PC-3 (cell line): ENCODE measurements at regions not wholly inside any gene's neighbourhood (a gene's known extent, or its start where the extent isn't known, plus 50 kb on each side); places are given as distances from the start of the nearest gene placed in this dataset.

Experiments used
- ATAC-seq: fragments of 200-7000 bp; cut with Tn5 transposase; 2 replicates; pipeline ENCODE4 v1.9.1; 2020; ENCODE audit warnings: mild to moderate bottlenecking, moderate library complexity
- BruUV-seq: library from RNA; stranded (reverse); fragments of 400-500 nt; replicated peaks from 2 replicates; lab custom pipeline; 2021; lab: Mats Ljungman, UMichigan
- CTCF ChIA-PET: fragments of 300-600 bp; sonication (Branson Sonifier 250); formaldehyde crosslinking; loops from one replicate; lab custom pipeline; 2022; ENCODE audit warnings: antibody characterized with exemption; lab: Charles Lee
- POLR2A ChIA-PET: fragments of 300-600 bp; sonication (Branson Sonifier 250); formaldehyde crosslinking; loops from one replicate; lab custom pipeline; 2022; ENCODE audit warnings: antibody characterized with exemption; ENCODE audit not compliant: unreplicated experiment; lab: Charles Lee
- DNase-seq: peaks from one replicate; pipeline ENCODE4 v3.0.0-alpha.2; 2015
- H2AFZ ChIP-seq: fragments of 300-600 bp; sonication (generic); 2 replicates; pipeline ENCODE4 v1.6.0; 2016; ENCODE audit warnings: antibody characterized with exemption, low read length
- H3F3A ChIP-seq: fragments of 300-600 bp; sonication (generic); one replicate; pipeline ENCODE4 v1.6.0; 2017; ENCODE audit warnings: antibody characterized with exemption, low read length, control low read depth, mild to moderate bottlenecking; ENCODE audit not compliant: unreplicated experiment
- H3K27ac ChIP-seq: fragments of 300-600 bp; sonication (generic); 2 replicates; pipeline ENCODE4 v1.5.1; 2016; ENCODE audit warnings: mild to moderate bottlenecking, low read length
- H3K27me3 ChIP-seq: fragments of 300-600 bp; sonication (generic); 2 replicates; pipeline ENCODE4 v1.6.1; 2016; ENCODE audit warnings: low read length, mixed read lengths
- H3K36me3 ChIP-seq: fragments of 300-600 bp; sonication (generic); 2 replicates; pipeline ENCODE4 v1.6.1; 2016; ENCODE audit warnings: low read depth, mixed run types, low read length, mixed read lengths
- H3K4me1 ChIP-seq: fragments of 300-600 bp; sonication (generic); 2 replicates; pipeline ENCODE4 v1.5.1; 2016; ENCODE audit warnings: low read length; ENCODE audit not compliant: insufficient read depth
- H3K4me2 ChIP-seq: fragments of 300-600 bp; sonication (generic); 2 replicates; pipeline ENCODE4 v1.6.0; 2016; ENCODE audit warnings: low read length
- H3K4me3 ChIP-seq: fragments of 300-600 bp; sonication (generic); 2 replicates; pipeline ENCODE4 v1.5.1; 2016; ENCODE audit warnings: mild to moderate bottlenecking, low read length, mixed read lengths
- H3K79me2 ChIP-seq: fragments of 300-600 bp; sonication (generic); 2 replicates; pipeline ENCODE4 v1.6.1; 2017; ENCODE audit warnings: low read length, mixed read lengths
- H3K9ac ChIP-seq: fragments of 300-600 bp; sonication (generic); 2 replicates; pipeline ENCODE4 v1.6.0; 2016; ENCODE audit warnings: mild to moderate bottlenecking, low read length
- H3K9me2 ChIP-seq: fragments of 300-600 bp; sonication (generic); replicated peaks from 2 replicates; pipeline ENCODE4 v1.6.1; 2016; ENCODE audit warnings: mixed run types, low read length, mixed read lengths
- H3K9me3 ChIP-seq: fragments of 300-600 bp; sonication (generic); 2 replicates; pipeline ENCODE4 v1.6.1; 2016; ENCODE audit warnings: low read length, mixed read lengths
- H4K20me1 ChIP-seq: fragments of 300-600 bp; sonication (generic); 2 replicates; pipeline ENCODE4 v1.6.1; 2016; ENCODE audit warnings: low read length, mixed read lengths
- EZH2 ChIP-seq: fragments of 300-600 bp; sonication (generic); IDR thresholded peaks from one replicate; pipeline ENCODE4 v1.6.1; 2017; ENCODE audit warnings: antibody characterized with exemption, mild to moderate bottlenecking, low read length; ENCODE audit not compliant: unreplicated experiment
- EZH2phosphoT487 ChIP-seq: fragments of 300-600 bp; sonication (generic); IDR thresholded peaks from 2 replicates; pipeline ENCODE4 v1.6.1; 2018; ENCODE audit warnings: mild to moderate bottlenecking, antibody characterized with exemption, low read length, borderline replicate concordance
- intact Hi-C: fragments of 100-400 bp; cut with micrococcal nuclease; formaldehyde crosslinking; loops from 2 replicates; pipeline ENCODE4 v1.9.0; 2023
- TF ChIP-seq, protein P1 (sequence below): fragments of 300-600 bp; sonication (generic); conservative IDR thresholded peaks from 2 replicates; pipeline ENCODE4 v1.5.1; 2017; ENCODE audit warnings: antibody characterized with exemption, low read depth, mild to moderate bottlenecking, low read length

DNA sequence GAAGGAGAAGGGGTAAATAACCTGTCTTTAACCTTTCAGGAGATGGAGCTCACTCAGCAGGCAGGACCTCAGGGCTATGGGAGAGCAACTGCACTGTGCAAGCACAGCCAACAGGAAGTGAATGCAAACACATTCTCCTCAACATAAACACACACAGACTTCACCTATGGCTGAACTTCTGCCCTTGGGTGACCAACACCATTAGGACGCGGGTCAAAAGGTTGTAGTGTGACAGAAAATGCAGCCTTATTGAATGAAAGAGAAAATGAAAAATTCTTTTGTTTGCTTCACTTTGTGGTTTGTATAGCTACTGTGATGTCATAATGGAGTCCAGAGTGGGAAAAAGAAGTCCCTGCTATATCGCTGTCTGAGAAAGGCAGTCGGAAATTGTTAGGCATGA lies 323.0 kb downstream of the NDFIP2 start:
- Histone ChIP-seq H3F3A (no peaks in the 10 kb centered on the region), H3K27me3 (no peaks in the 10 kb centered on the region), H3K9me3 (no peaks in the 10 kb centered on the region), H3K36me3 (no peaks in the 10 kb centered on the region), H3K4me1 (no peaks in the 10 kb centered on the region), H2AFZ (no peak overlapping the region), H3K4me3 (no peak overlapping the region), H3K9me2 (no peaks in the 10 kb centered on the region), H3K79me2 (no peaks in the 10 kb centered on the region), H3K4me2 (no peak overlapping the region), H3K9ac (no peak overlapping the region), H4K20me1 (no peaks in the 10 kb centered on the region), H3K27ac (no peak overlapping the region)
- ChIA-PET CTCF (no interaction called here), POLR2A (no interaction called here)
- DNase-seq, result no peak
- ATAC-seq, result no peak
- TF ChIP-seq, protein P1, sequence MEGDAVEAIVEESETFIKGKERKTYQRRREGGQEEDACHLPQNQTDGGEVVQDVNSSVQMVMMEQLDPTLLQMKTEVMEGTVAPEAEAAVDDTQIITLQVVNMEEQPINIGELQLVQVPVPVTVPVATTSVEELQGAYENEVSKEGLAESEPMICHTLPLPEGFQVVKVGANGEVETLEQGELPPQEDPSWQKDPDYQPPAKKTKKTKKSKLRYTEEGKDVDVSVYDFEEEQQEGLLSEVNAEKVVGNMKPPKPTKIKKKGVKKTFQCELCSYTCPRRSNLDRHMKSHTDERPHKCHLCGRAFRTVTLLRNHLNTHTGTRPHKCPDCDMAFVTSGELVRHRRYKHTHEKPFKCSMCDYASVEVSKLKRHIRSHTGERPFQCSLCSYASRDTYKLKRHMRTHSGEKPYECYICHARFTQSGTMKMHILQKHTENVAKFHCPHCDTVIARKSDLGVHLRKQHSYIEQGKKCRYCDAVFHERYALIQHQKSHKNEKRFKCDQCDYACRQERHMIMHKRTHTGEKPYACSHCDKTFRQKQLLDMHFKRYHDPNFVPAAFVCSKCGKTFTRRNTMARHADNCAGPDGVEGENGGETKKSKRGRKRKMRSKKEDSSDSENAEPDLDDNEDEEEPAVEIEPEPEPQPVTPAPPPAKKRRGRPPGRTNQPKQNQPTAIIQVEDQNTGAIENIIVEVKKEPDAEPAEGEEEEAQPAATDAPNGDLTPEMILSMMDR, result no peak
- TF ChIP-seq EZH2phosphoT487 (no peak), EZH2 (no peak)
- intact Hi-C loops, result no loop called here
- no TSS peak for BruUV-seq

DNA sequence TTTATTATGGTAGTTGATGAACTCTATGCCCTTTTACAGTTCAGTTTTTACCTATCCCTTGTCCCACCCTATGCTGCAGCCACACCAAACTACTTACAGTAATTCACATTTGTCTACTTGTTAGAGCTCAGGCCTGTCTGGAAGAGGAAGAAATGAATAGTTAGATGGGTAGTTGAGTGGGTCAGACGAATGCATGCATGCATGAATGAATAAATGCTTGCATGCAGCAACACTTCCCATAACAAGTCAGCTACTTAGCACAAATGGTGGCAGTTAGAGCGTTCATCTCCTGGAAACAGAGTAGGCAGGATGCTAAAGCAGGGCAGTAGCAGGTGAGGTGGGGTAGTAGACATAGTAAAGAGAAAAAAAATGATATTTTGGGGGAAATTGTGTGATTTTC lies 322.3 kb downstream of the NDFIP2 start:
- no peak for DNase-seq
- Histone ChIP-seq H3F3A (no peaks in the 10 kb centered on the region), H3K9ac (no peak overlapping the region), H3K27ac (no peak overlapping the region), H2AFZ (no peak overlapping the region), H3K9me2 (no peaks in the 10 kb centered on the region), H3K4me1 (no peaks in the 10 kb centered on the region), H3K36me3 (no peaks in the 10 kb centered on the region), H3K4me2 (no peak overlapping the region), H3K4me3 (no peak overlapping the region), H4K20me1 (no peaks in the 10 kb centered on the region), H3K27me3 (no peaks in the 10 kb centered on the region), H3K79me2 (no peaks in the 10 kb centered on the region), H3K9me3 (no peaks in the 10 kb centered on the region)
- no peak for ATAC-seq
- no TSS peak for BruUV-seq
- intact Hi-C loops, result no loop called here
- POLR2A ChIA-PET, result no interaction called here
- CTCF ChIA-PET, result no interaction called here
- TF ChIP-seq, protein P1, result no peak
- no peak for TF ChIP-seq EZH2phosphoT487

DNA sequence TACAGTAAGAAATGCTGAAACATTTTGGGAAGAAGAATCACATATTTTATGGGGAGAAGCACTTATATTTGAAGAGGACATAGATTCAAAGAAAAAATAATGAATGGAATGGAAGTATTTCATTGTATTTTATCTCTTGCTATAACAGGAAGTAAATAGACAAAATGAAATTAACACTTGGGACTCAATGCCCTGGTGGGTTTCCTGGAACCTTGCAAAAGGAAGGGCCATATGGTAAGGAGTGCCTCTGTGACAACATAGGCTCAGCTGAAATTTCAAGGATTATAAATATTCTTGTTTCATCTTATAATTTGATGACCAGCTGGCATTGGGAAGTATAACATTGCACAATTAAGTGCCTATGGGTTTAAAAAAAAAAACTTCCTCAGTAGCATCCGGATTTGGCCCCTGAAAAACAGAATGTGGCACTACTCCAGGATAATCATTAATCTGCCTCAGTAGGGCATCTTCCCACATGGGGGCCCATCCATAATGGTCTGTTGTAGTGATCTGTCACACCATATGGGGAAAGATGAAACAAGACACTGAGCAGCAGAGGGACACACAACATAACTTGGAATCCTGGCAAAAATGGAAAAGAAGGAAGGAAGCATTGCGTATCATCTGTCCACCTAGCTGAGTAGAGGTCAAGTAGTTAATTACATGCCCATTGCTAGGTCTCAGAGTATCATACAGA lies 321.6 kb downstream of the NDFIP2 start:
- H3K4me3 ChIP-seq, result no peak overlapping the region
- DNase-seq (no peak), ATAC-seq (no peak)
- H3K9me2 ChIP-seq, result no peaks in the 10 kb centered on the region
- ChIA-PET CTCF (no interaction called here), POLR2A (no interaction called here)
- H3K4me1 ChIP-seq, result no peaks in the 10 kb centered on the region
- intact Hi-C loops, result no loop called here
- H3K27ac ChIP-seq, result no peak overlapping the region
- H3K9me3 ChIP-seq, result no peaks in the 10 kb centered on the region
- no TSS peak for BruUV-seq
- H3K36me3 ChIP-seq, result no peaks in the 10 kb centered on the region
- H3K27me3 ChIP-seq, result no peaks in the 10 kb centered on the region
- H3K79me2 ChIP-seq, result no peaks in the 10 kb centered on the region
- TF ChIP-seq, protein P1, result no peak
- no peak for TF ChIP-seq EZH2
- no peak for TF ChIP-seq EZH2phosphoT487
- H4K20me1 ChIP-seq, result no peaks in the 10 kb centered on the region
- H2AFZ ChIP-seq, result no peak overlapping the region
- no peak overlapping the region for H3K9ac ChIP-seq
- no peak overlapping the region for H3K4me2 ChIP-seq
- H3F3A ChIP-seq, result no peaks in the 10 kb centered on the region
